ENCODE measurements at regions not wholly inside any gene's neighbourhood (a gene's known extent, or its start where the extent isn't known, plus 50 kb on each side); places are given as distances from the start of the nearest gene placed in this dataset.

DNA sequence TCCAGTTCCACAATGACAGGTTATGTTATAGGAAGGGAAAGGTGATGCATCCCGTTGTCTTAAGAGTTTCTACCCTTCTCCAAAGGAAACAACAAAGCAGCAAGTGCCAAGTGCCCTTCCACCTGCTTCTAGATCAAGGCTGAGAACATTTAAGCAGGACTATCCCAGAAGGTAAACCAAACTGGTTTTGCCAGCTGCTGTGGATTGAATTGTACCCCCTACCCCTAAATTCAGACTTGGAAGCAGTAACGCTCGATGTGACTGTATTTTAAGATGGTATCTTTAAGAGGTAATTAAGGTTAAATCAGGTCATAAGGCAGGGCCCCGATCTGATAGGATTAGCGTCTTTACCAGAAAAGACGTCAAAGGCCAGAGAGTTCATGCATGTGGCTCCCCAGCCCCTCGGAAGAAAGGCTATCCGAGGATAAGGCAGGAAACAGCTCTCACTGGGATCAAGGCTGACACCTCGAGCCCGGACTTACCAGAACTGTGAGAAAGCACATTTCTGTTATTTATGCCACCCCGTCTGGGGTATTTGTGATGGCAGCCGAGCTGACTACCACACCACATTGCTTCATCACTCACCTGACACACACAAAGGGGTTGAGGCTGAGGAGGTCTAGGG lies 179.1 kb upstream of the RAI14 start:
- Mint-ChIP-seq H3K27ac (no peak overlapping the region), H3K9me3 (no peaks in the 10 kb centered on the region), H3K27me3 (peaks cover 7% of the 10 kb centered on the region), H3K4me3 (no peak overlapping the region), H3K36me3 (ENCODE audit: low read depth) (no peaks in the 10 kb centered on the region), H3K4me1 (ENCODE audit: low read depth) (no peaks in the 10 kb centered on the region)
- CTCF ChIA-PET: interaction anchor here (3.2 kb wide), 1 partner anchor 9 kb away, joined by 40 read pairs; no protein-coding TSS in a partner anchor
- intact Hi-C loops (cut with micrococcal nuclease): no loop called here
- ATAC-seq (no peak), DNase-seq (no peak)
- POLR2A ChIA-PET: interaction anchor here (0.5 kb wide), 1 partner anchor 1809 kb away, joined by 3 read pairs; no protein-coding TSS in a partner anchor
- TF ChIP-seq, protein P1, sequence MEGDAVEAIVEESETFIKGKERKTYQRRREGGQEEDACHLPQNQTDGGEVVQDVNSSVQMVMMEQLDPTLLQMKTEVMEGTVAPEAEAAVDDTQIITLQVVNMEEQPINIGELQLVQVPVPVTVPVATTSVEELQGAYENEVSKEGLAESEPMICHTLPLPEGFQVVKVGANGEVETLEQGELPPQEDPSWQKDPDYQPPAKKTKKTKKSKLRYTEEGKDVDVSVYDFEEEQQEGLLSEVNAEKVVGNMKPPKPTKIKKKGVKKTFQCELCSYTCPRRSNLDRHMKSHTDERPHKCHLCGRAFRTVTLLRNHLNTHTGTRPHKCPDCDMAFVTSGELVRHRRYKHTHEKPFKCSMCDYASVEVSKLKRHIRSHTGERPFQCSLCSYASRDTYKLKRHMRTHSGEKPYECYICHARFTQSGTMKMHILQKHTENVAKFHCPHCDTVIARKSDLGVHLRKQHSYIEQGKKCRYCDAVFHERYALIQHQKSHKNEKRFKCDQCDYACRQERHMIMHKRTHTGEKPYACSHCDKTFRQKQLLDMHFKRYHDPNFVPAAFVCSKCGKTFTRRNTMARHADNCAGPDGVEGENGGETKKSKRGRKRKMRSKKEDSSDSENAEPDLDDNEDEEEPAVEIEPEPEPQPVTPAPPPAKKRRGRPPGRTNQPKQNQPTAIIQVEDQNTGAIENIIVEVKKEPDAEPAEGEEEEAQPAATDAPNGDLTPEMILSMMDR (IDR thresholded peaks at IDR 0.05): no peak

DNA sequence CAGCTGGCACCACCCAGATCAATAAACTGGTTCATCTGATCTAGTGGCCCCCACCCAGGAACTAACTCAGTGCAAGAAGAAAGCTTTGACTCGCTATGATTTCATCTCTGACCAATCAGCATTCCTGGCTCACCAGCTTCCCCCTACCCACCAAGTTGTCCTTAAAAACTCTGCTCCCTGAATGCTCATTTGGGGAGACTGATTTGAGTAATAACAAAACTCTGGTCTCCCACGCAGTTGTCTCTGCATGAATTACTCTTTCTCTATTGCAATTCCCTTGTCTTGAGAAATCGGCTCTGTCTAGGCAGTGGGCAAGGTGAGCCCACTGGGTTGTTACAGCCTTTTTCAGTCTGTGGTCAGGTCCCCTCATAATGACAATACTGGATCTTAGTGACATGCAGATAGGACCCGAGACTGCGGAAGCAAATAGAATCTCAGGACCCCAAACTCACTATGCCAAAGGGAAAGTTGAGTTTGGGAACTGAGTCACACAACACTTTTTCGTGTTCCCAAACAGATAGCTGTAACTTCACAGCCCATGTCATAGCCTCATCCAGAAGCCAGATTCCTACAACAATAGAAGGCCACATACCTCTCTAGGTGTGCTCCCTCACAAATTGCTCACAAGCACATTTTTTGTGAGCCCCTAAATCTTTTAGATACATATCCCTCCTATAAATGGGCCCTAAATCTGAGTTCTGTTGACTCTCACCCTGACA lies 175.2 kb upstream of the RAI14 start:
- ChIA-PET POLR2A (no interaction called here), CTCF (no interaction called here)
- Mint-ChIP-seq H3K27me3 (peaks cover 8% of the 10 kb centered on the region), H3K4me3 (no peak overlapping the region), H3K9me3 (no peaks in the 10 kb centered on the region), H3K27ac (no peak overlapping the region), H3K4me1 (ENCODE audit: low read depth) (no peaks in the 10 kb centered on the region), H3K36me3 (ENCODE audit: low read depth) (no peaks in the 10 kb centered on the region)
- intact Hi-C loops (cut with micrococcal nuclease): no loop called here
- DNase-seq (no peak), ATAC-seq (no peak)
- TF ChIP-seq, protein P1 (IDR thresholded peaks at IDR 0.05): no peak

DNA sequence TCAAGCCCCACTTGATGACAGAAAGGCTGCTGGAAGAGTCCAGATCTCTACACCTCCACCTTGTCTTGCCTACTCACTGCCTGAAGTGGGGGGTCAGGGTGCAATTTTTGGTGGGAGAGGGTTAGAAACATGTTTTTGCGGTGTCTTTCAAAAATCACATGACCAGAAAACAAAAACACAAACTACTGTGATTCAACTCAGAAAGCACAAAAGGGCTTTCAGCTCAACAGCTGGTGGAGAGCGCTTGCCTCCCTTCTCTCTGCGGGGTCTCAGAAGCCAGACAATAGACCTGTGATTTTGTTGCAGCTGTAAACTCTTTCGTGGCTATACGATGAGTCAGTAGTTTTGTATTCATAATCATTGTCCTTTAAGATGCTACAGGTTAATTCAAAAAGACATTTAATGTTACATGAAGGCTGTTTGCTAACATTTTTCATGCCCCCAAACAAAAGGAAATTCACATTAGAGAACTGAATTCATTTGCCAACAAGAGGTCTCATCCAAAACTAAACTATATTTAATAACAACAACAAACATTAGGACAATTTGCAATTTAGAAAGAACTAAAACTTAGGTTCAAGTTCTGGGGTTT lies 172.6 kb upstream of the RAI14 start:
- ATAC-seq (no peak), DNase-seq (no peak)
- ChIA-PET CTCF (no interaction called here), POLR2A (no interaction called here)
- intact Hi-C loops (cut with micrococcal nuclease): no loop called here
- no peaks in the 10 kb centered on the region for H3K36me3 Mint-ChIP-seq (ENCODE audit: low read depth)
- H3K4me3 Mint-ChIP-seq: no peak overlapping the region
- peaks cover 2% of the 10 kb centered on the region for H3K4me1 Mint-ChIP-seq (ENCODE audit: low read depth)
- no peak overlapping the region for H3K27ac Mint-ChIP-seq
- H3K27me3 Mint-ChIP-seq: peaks cover 10% of the 10 kb centered on the region
- no peaks in the 10 kb centered on the region for H3K9me3 Mint-ChIP-seq
- TF ChIP-seq, protein P1 (IDR thresholded peaks at IDR 0.05): no peak

DNA sequence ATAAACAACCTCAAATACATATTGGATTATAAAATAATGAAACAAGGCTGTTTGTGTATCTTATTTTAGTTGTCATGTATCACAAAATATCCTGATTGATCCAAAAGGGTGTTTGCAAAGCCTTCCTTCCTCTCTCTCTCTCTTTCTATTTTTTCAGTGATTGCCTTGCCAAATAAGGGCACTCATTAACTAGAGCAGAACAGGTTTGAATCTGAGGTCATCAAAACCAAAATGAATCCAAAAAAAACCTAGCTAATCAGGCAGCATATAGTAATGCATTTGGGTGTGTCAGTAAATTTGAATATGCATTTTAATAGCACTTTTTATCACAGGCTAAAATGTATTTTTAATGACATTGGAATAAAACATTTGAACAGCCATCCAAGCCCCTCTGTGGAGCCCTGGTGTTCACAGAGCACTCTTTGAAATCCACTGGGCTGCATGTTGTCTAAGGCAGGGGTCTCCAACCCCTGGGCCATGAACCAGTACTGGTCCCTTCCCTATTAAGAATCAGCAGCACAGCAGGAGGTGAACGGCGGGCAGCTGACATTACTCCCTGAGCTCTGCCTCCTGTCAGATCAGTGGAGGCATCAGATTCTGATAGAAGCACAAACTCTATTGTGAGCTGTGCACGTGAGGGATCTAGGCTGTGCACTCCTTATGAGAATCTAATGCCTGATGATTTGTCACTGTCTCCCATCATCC lies 171.8 kb upstream of the RAI14 start:
- ATAC-seq: no peak
- no peaks in the 10 kb centered on the region for H3K36me3 Mint-ChIP-seq (ENCODE audit: low read depth)
- POLR2A ChIA-PET: no interaction called here
- no peaks in the 10 kb centered on the region for H3K9me3 Mint-ChIP-seq
- CTCF ChIA-PET: interaction anchor here (1.1 to 3.7 kb wide), 5 partner anchors 9 to 517 kb away, joined by 4 to 40 read pairs (median 22); no protein-coding TSS in a partner anchor
- intact Hi-C loops (cut with micrococcal nuclease): no loop called here
- DNase-seq: no peak
- no peak overlapping the region for H3K27ac Mint-ChIP-seq
- TF ChIP-seq, protein P1 (IDR thresholded peaks at IDR 0.05): no peak
- H3K4me1 Mint-ChIP-seq (ENCODE audit: low read depth): peaks cover 2% of the 10 kb centered on the region
- no peak overlapping the region for H3K4me3 Mint-ChIP-seq
- H3K27me3 Mint-ChIP-seq: peaks cover 14% of the 10 kb centered on the region

Data from activated CD8-positive, alpha-beta T cell treated with anti-CD3 and anti-CD28 coated beads for 36 hours (primary cell).